ENCODE measurements at regions not wholly inside any gene's neighbourhood (a gene's known extent, or its start where the extent isn't known, plus 50 kb on each side); places are given as distances from the start of the nearest gene placed in this dataset.

DNA sequence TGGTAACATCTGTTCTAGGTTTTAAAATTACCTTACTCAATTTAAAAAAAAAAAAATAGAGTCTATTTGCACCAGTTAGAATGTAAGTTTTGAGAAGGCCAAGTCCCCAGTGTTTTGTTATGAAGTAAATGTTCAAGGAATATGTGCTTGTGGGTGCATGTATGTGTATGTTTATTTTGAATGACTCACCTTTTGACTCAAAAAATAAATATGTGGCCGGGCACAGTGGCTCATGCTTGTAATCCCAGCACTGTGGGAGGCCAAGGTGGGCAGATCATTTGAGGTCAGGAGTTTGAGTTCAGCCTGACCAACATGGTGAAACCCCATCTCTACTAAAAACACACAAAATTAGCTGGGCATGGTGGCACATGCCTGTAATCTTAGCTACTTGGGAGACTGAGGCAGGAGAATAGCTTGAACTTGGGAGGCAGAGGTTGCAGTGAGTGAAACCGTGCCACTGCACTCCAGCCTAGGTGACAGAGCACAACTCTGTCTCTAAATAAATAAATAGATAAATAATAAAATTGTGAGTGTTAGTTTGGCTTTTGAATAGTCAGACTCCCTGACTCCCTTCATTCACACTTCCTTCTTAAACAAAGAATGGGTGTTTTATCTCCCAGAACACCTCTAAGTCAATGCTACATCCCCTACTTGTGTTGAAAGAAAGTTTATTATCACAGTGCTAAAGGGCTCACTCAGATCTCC, 511.3 kb upstream of the PCDH7 start:
- Histone ChIP-seq H4K8ac (ENCODE audit: extremely low read depth, insufficient read depth, low read length) (no peak overlapping the region), H2BK15ac (ENCODE audit: low read length) (no peak overlapping the region), H2BK20ac (ENCODE audit: low read length) (no peak overlapping the region), H3K23me2 (ENCODE audit: low read depth, low read length) (no peaks in the 10 kb centered on the region), H3K18ac (ENCODE audit: extremely low read depth, low read length) (no peak overlapping the region), H2BK5ac (ENCODE audit: low read depth, low read length) (no peak overlapping the region), H3K9ac (replicated peaks in 1 of 4; ENCODE audit: extremely low read depth in 1 of 4, low read depth in 3 of 4, low read length in 3 of 4) (no peak overlapping the region), H3K79me1 (ENCODE audit: low read depth, low read length) (no peaks in the 10 kb centered on the region), H4K91ac (replicated peaks; ENCODE audit: insufficient read length, low read length) (no peak overlapping the region), H4K5ac (ENCODE audit: insufficient read length, low read depth, low read length) (no peak overlapping the region), H3K56ac (replicated peaks; ENCODE audit: insufficient read length, low read depth, low read length) (no peak overlapping the region), H3K4me1 (replicated peaks in 1 of 4; ENCODE audit: control insufficient read depth in 3 of 4, insufficient read depth in 4 of 4, low read length in 3 of 4) (no peaks in the 10 kb centered on the region), H3K27ac (ENCODE audit: low read depth, low read length) (no peak overlapping the region), H3K4ac (replicated peaks; ENCODE audit: insufficient read length, low read depth, low read length) (no peak overlapping the region), H3K27me3 (replicated peaks in 1 of 4; ENCODE audit: control insufficient read depth in 3 of 4, extremely low read depth in 1 of 4, insufficient read depth in 3 of 4, low read length in 3 of 4) (no peaks in the 10 kb centered on the region), H3K79me2 (ENCODE audit: control insufficient read depth in 1 of 2, insufficient read depth in 2 of 2, low read length in 2 of 2) (no peaks in the 10 kb centered on the region), H2AFZ (ENCODE audit: low read length) (no peak overlapping the region), H3K4me2 (ENCODE audit: insufficient read depth in 1 of 2, low read depth in 2 of 2, low read length in 2 of 2) (no peak overlapping the region), H3K14ac (ENCODE audit: insufficient read length) (no peak overlapping the region), H4K20me1 (replicated peaks in 1 of 2; ENCODE audit: control insufficient read depth in 1 of 2, insufficient read depth in 2 of 2, low read length in 2 of 2) (no peaks in the 10 kb centered on the region), H2AK5ac (ENCODE audit: low read depth, low read length) (no peak overlapping the region), H2BK12ac (ENCODE audit: low read depth, low read length) (no peak overlapping the region), H3K36me3 (ENCODE audit: control insufficient read depth in 2 of 4, insufficient read depth in 4 of 4, low read length in 3 of 4) (no peaks in the 10 kb centered on the region), H3K4me3 (ENCODE audit: extremely low read depth in 1 of 4, insufficient read depth in 2 of 4, low read depth in 3 of 4, low read length in 4 of 4) (no peak overlapping the region), H3K23ac (ENCODE audit: insufficient read length) (no peak overlapping the region), H3K9me3 (ENCODE audit: insufficient read depth in 2 of 2, low read depth in 1 of 2, low read length in 1 of 2) (no peaks in the 10 kb centered on the region), H2BK120ac (replicated peaks; ENCODE audit: low read depth, low read length) (no peak overlapping the region)
- POLR2A ChIA-PET (ENCODE audit: partially characterized antibody), result no interaction called here
- CTCF ChIA-PET (ENCODE audit: partially characterized antibody), result no interaction called here
- WGBS, 2 experiments (ENCODE audit: extremely low coverage in 1 of 2, insufficient coverage in 1 of 2, insufficient read length in 1 of 2, insufficient replicate concordance in 2 of 2, low coverage in 1 of 2, low lambda C conversion rate in 2 of 2, missing lambda C conversion rate in 1 of 2), result 96% methylated on average over 2 of the region's 2 CpGs; no CpG with 5 or more reads in 1 of the 2 experiments
- DNase-seq (ENCODE audit: low read depth in 1 of 2, low spot score in 2 of 2) (no peak), FAIRE-seq (no peak)
- no peak for TF ChIP-seq TEAD4 (IDR thresholded peaks at IDR 0.05; ENCODE audit: low read depth, low read length)
- TF ChIP-seq BRCA1 (IDR thresholded peaks at IDR 0.05; ENCODE audit: low read depth, low read length), result no peak
- no peak for TF ChIP-seq CEBPB (IDR thresholded peaks at IDR 0.05; ENCODE audit: low read depth, low read length)
- no peak for TF ChIP-seq CBX5 (IDR thresholded peaks at IDR 0.05; ENCODE audit: low read depth, low read length)
- TF ChIP-seq GTF2F1 (IDR thresholded peaks at IDR 0.05; ENCODE audit: borderline replicate concordance, low read depth, low read length), result no peak
